ENCODE measurements at regions not wholly inside any gene's neighbourhood (a gene's known extent, or its start where the extent isn't known, plus 50 kb on each side); places are given as distances from the start of the nearest gene placed in this dataset.

DNA sequence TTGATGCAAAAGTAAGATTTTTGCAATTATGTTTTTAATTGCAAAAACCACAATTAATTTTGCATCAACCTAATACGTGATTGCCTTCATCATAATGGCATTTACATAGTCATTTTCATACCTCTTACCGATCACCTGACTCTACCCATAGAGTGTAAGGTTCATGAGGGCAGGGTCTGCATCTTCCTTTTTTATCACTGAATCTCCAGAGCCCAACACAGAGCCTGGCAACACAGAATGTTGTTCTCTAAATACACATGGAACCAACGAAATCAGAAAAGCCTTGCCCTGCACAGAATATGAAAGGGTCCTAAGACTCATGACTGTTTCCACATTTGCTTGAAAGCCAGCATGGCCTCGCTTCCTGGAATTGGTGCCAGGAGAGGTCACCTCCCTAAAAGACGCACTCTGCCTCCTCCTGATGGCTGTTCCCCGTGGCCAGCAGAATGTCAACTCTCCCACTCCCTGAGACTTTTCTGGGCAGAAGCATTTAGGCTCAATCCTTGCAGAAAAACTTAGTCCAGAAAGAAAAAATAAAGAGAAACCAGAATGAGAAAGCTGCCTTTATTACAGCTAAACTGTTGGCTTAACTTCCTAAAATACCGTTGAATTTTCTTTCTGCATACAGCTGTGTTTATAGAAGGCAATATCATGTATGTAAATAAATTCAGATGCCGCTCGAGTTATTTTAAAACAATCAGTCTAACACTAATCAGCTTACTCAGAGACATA is 327.8 kb upstream of the MAF start:
- Histone ChIP-seq H3K9ac (ENCODE audit: low read length) (no peak overlapping the region), H3K14ac (ENCODE audit: low read length in 2 of 2) (no peak overlapping the region), H2BK12ac (ENCODE audit: low read length in 2 of 2) (no peak overlapping the region), H3K4me1 (ENCODE audit: control insufficient read depth, insufficient read depth, low read depth, low read length) (no peaks in the 10 kb centered on the region), H3K23ac (ENCODE audit: low read length in 2 of 2) (no peak overlapping the region), H3K4me3 (ENCODE audit: insufficient read depth in 1 of 2, low read depth in 1 of 2, low read length in 2 of 2) (no peak overlapping the region), H3K4me2 (ENCODE audit: low read length, poor library complexity, severe bottlenecking) (no peak overlapping the region), H2BK5ac (ENCODE audit: low read depth, low read length, poor library complexity, severe bottlenecking) (no peak overlapping the region), H3K36me3 (ENCODE audit: control insufficient read depth in 1 of 2, insufficient read depth in 2 of 2, low read depth in 1 of 2, low read length in 2 of 2) (no peaks in the 10 kb centered on the region), H3K79me1 (replicated peaks; ENCODE audit: low read length, poor library complexity, severe bottlenecking) (no peaks in the 10 kb centered on the region), H2AK5ac (ENCODE audit: low read length, severe bottlenecking) (no peak overlapping the region), H3K27me3 (ENCODE audit: control insufficient read depth in 1 of 2, insufficient read depth in 1 of 2, low read length in 2 of 2) (no peaks in the 10 kb centered on the region), H3K27ac (ENCODE audit: low read length, poor library complexity, severe bottlenecking) (no peak overlapping the region), H4K91ac (ENCODE audit: low read length) (no peak overlapping the region), H3K9me3 (ENCODE audit: control insufficient read depth, low read length) (no peaks in the 10 kb centered on the region), H2AFZ (ENCODE audit: low read depth, low read length) (no peak overlapping the region), H3K4ac (ENCODE audit: low read depth in 1 of 2, low read length in 2 of 2) (no peak overlapping the region), H2BK15ac (ENCODE audit: low read depth, poor library complexity, severe bottlenecking) (no peak overlapping the region), H4K8ac (ENCODE audit: low read length) (no peak overlapping the region), H3K18ac (ENCODE audit: low read depth in 1 of 2, low read length in 2 of 2) (no peak overlapping the region), H2BK120ac (ENCODE audit: low read depth, low read length) (no peak overlapping the region)
- WGBS, result 92% methylated on average over 5 of the region's 9 CpGs
- no peak for DNase-seq

DNA sequence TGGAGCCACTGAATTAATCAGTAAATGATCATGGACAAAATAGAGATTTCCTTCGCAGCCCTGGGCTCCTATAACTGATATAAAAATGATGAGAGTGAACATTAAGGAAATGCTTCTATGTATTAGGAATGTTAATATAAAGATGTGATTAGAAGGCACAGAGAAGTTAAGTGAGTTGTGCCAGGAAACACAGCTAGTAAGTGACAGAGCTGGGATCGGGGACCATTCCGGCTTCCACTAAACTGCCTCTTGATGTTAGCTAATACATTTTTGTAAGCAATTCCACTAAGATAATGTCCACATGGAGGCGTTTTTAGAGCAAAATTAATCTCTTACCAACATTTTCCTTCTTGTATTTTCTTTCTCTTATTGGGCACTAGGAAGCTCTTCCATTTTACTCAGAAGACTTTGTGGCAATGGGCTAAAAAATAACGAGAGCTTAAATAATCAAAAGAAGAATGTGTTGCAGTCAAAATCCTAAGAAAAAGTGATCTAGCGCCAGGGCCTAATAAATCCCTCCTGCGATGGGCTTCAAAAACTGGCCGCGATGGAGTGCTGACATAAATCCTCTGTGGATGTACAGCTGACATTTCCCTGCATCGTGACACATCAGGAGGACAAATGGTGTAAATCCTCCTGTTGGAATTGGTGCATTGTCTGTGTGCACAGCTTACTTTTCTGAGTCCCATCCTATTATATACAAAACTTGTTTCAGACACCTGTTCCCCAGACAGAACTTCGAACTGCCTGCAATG is 326.1 kb upstream of the MAF start:
- no peak overlapping the region for H3K4me3 ChIP-seq (ENCODE audit: insufficient read depth in 1 of 2, low read depth in 1 of 2, low read length in 2 of 2)
- no peak overlapping the region for H3K14ac ChIP-seq (ENCODE audit: low read length in 2 of 2)
- WGBS, result 78% methylated on average over 11 of the region's 11 CpGs
- no peak overlapping the region for H2AFZ ChIP-seq (ENCODE audit: low read depth, low read length)
- no peak overlapping the region for H3K23ac ChIP-seq (ENCODE audit: low read length in 2 of 2)
- H3K27ac ChIP-seq (ENCODE audit: low read length, poor library complexity, severe bottlenecking), result no peak overlapping the region
- no peak overlapping the region for H3K9ac ChIP-seq (ENCODE audit: low read length)
- H3K4ac ChIP-seq (ENCODE audit: low read depth in 1 of 2, low read length in 2 of 2), result no peak overlapping the region
- no peaks in the 10 kb centered on the region for H3K27me3 ChIP-seq (ENCODE audit: control insufficient read depth in 1 of 2, insufficient read depth in 1 of 2, low read length in 2 of 2)
- H3K4me2 ChIP-seq (ENCODE audit: low read length, poor library complexity, severe bottlenecking), result no peak overlapping the region
- no peak for DNase-seq
- no peak overlapping the region for H2BK5ac ChIP-seq (ENCODE audit: low read depth, low read length, poor library complexity, severe bottlenecking)
- H3K79me1 ChIP-seq (replicated peaks; ENCODE audit: low read length, poor library complexity, severe bottlenecking), result no peaks in the 10 kb centered on the region
- H3K4me1 ChIP-seq (ENCODE audit: control insufficient read depth, insufficient read depth, low read depth, low read length), result no peaks in the 10 kb centered on the region
- H3K9me3 ChIP-seq (ENCODE audit: control insufficient read depth, low read length), result no peaks in the 10 kb centered on the region
- H4K8ac ChIP-seq (ENCODE audit: low read length), result no peak overlapping the region
- H2BK12ac ChIP-seq (ENCODE audit: low read length in 2 of 2), result no peak overlapping the region
- H3K18ac ChIP-seq (ENCODE audit: low read depth in 1 of 2, low read length in 2 of 2), result no peak overlapping the region
- no peak overlapping the region for H4K91ac ChIP-seq (ENCODE audit: low read length)
- H2BK15ac ChIP-seq (ENCODE audit: low read depth, poor library complexity, severe bottlenecking), result no peak overlapping the region
- H2AK5ac ChIP-seq (ENCODE audit: low read length, severe bottlenecking), result no peak overlapping the region
- H2BK120ac ChIP-seq (ENCODE audit: low read depth, low read length), result no peak overlapping the region
- H3K36me3 ChIP-seq (ENCODE audit: control insufficient read depth in 1 of 2, insufficient read depth in 2 of 2, low read depth in 1 of 2, low read length in 2 of 2), result no peaks in the 10 kb centered on the region

DNA sequence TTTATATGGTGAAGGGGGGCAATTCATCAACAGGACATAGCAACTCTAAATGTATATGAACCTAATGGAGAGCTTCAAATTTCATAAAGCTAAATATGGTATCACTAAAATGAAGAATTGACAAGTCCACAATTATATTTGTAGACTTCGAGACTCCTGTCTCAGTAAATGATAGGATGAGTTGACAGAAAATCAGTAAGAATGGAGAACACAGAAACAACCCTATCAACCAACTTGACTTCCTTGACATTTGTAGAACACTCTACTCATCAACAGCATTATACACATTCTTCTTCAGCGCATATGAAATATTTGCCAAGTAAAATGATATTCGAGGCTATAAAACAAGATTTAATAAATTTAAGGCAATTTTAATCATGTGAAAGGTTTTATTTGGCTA is 322.9 kb upstream of the MAF start:
- Histone ChIP-seq H2BK120ac (ENCODE audit: low read depth, low read length) (no peak overlapping the region), H3K27ac (ENCODE audit: low read length, poor library complexity, severe bottlenecking) (no peak overlapping the region), H3K79me1 (replicated peaks; ENCODE audit: low read length, poor library complexity, severe bottlenecking) (no peaks in the 10 kb centered on the region), H2BK15ac (ENCODE audit: low read depth, poor library complexity, severe bottlenecking) (no peak overlapping the region), H4K91ac (ENCODE audit: low read length) (no peak overlapping the region), H3K9me3 (ENCODE audit: control insufficient read depth, low read length) (no peaks in the 10 kb centered on the region), H2AFZ (ENCODE audit: low read depth, low read length) (no peak overlapping the region), H3K9ac (ENCODE audit: low read length) (no peak overlapping the region), H3K18ac (ENCODE audit: low read depth in 1 of 2, low read length in 2 of 2) (no peak overlapping the region), H3K23ac (ENCODE audit: low read length in 2 of 2) (no peak overlapping the region), H3K4me2 (ENCODE audit: low read length, poor library complexity, severe bottlenecking) (no peak overlapping the region), H3K4ac (ENCODE audit: low read depth in 1 of 2, low read length in 2 of 2) (no peak overlapping the region), H4K8ac (ENCODE audit: low read length) (no peak overlapping the region), H3K27me3 (ENCODE audit: control insufficient read depth in 1 of 2, insufficient read depth in 1 of 2, low read length in 2 of 2) (no peaks in the 10 kb centered on the region), H2BK5ac (ENCODE audit: low read depth, low read length, poor library complexity, severe bottlenecking) (no peak overlapping the region), H2BK12ac (ENCODE audit: low read length in 2 of 2) (no peak overlapping the region), H2AK5ac (ENCODE audit: low read length, severe bottlenecking) (no peak overlapping the region), H3K14ac (ENCODE audit: low read length in 2 of 2) (no peak overlapping the region), H3K4me3 (ENCODE audit: insufficient read depth in 1 of 2, low read depth in 1 of 2, low read length in 2 of 2) (no peak overlapping the region), H3K36me3 (ENCODE audit: control insufficient read depth in 1 of 2, insufficient read depth in 2 of 2, low read depth in 1 of 2, low read length in 2 of 2) (no peaks in the 10 kb centered on the region), H3K4me1 (ENCODE audit: control insufficient read depth, insufficient read depth, low read depth, low read length) (no peaks in the 10 kb centered on the region)
- DNase-seq, result no peak
- no CpG with 5 or more reads among the region's 3 CpGs for WGBS

DNA sequence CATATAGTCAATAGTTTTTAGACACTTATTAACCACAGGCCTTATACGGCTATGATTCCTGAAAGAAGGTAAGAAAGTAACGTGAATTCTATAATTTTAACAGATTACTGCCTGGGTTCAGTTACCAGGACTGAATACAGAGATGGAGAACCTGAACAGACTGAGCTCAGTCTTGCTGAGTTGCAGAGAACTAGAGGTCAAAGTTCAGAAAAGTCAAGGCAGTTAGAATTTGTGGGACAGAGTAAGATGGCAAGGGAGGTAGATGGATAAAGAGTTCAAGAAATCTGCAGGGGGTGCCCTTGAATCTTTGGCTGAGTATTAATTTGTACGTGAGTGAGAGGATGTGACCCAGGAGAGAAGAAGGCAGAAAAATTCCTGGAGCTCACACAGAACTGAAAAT is 320.1 kb upstream of the MAF start:
- Histone ChIP-seq H2BK120ac (ENCODE audit: low read depth, low read length) (no peak overlapping the region), H2AFZ (ENCODE audit: low read depth, low read length) (no peak overlapping the region), H3K27ac (ENCODE audit: low read length, poor library complexity, severe bottlenecking) (no peak overlapping the region), H3K79me1 (replicated peaks; ENCODE audit: low read length, poor library complexity, severe bottlenecking) (no peaks in the 10 kb centered on the region), H3K27me3 (ENCODE audit: control insufficient read depth in 1 of 2, insufficient read depth in 1 of 2, low read length in 2 of 2) (no peaks in the 10 kb centered on the region), H2BK5ac (ENCODE audit: low read depth, low read length, poor library complexity, severe bottlenecking) (no peak overlapping the region), H2BK12ac (ENCODE audit: low read length in 2 of 2) (no peak overlapping the region), H3K9ac (ENCODE audit: low read length) (no peak overlapping the region), H3K4ac (ENCODE audit: low read depth in 1 of 2, low read length in 2 of 2) (no peak overlapping the region), H2BK15ac (ENCODE audit: low read depth, poor library complexity, severe bottlenecking) (no peak overlapping the region), H3K9me3 (ENCODE audit: control insufficient read depth, low read length) (no peaks in the 10 kb centered on the region), H4K8ac (ENCODE audit: low read length) (no peak overlapping the region), H3K4me1 (ENCODE audit: control insufficient read depth, insufficient read depth, low read depth, low read length) (no peaks in the 10 kb centered on the region), H4K91ac (ENCODE audit: low read length) (no peak overlapping the region), H2AK5ac (ENCODE audit: low read length, severe bottlenecking) (no peak overlapping the region), H3K14ac (ENCODE audit: low read length in 2 of 2) (no peak overlapping the region), H3K4me2 (ENCODE audit: low read length, poor library complexity, severe bottlenecking) (no peak overlapping the region), H3K4me3 (ENCODE audit: insufficient read depth in 1 of 2, low read depth in 1 of 2, low read length in 2 of 2) (no peak overlapping the region), H3K23ac (ENCODE audit: low read length in 2 of 2) (no peak overlapping the region), H3K18ac (ENCODE audit: low read depth in 1 of 2, low read length in 2 of 2) (no peak overlapping the region), H3K36me3 (ENCODE audit: control insufficient read depth in 1 of 2, insufficient read depth in 2 of 2, low read depth in 1 of 2, low read length in 2 of 2) (no peaks in the 10 kb centered on the region)
- 88% methylated on average over 2 of the region's 3 CpGs for WGBS
- no peak for DNase-seq
